ENCODE measurements at regions not wholly inside any gene's neighbourhood (a gene's known extent, or its start where the extent isn't known, plus 50 kb on each side); places are given as distances from the start of the nearest gene placed in this dataset.

DNA sequence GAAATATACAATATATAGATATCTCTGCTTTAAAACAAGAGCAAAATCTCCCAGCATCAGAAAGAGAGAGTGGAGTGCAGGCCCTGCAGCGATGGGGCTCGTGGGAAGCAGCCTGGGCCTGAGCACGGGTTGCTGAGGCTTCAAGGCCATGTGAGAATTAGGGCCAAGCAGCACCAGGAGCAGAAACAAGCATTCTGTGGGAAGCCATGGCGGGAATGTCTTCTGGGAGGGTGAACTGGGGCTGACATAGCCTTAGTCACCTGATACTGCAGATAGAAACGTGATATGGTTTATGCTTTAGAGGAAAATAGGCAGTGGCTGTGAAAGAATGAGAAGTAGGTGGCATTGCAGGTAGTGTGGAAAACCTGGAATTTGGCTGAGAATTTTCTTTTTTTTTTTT lies 472.3 kb downstream of the IRS2 start:
- TF ChIP-seq CTCF (IDR thresholded peaks at IDR 0.05; ENCODE audit: low read length), result no peak
- no peak for TF ChIP-seq EZH2 (IDR thresholded peaks at IDR 0.05; ENCODE audit: borderline replicate concordance, low read length)
